Gastrocnemius medialis (tissue), 4 donors: ENCODE measurements at regions not wholly inside any gene's neighbourhood (a gene's known extent, or its start where the extent isn't known, plus 50 kb on each side); places are given as distances from the start of the nearest gene placed in this dataset.

ENCODE experiments used
- ATAC-seq, 2 donors: fragments of 150-250 bp; one replicate each; pipeline ENCODE4 v1.9.1; 2016
- DNase-seq, 2 donors: peaks; one replicate each; pipeline ENCODE4 v3.0.0-alpha.2; 2019
- H3K27ac ChIP-seq, 4 donors: fragments of 200-600 bp; sonication (generic); 1 replicate in 1 of 4; 2 replicates in 3 of 4; pipeline ENCODE4 v1.5.1; 2016 to 2018; ENCODE audit warnings: mild to moderate bottlenecking in 2 of 4, moderate library complexity in 1 of 4
- H3K27me3 ChIP-seq, 3 donors: fragments of 200-600 bp; sonication (generic) in 2 of 3; 1 replicate in 1 of 3; 2 replicates in 2 of 3; pipeline versions ENCODE4 v1.5.1 to v1.6.0; 2016 to 2019; ENCODE audit warnings: mild to moderate bottlenecking in 1 of 3, moderate library complexity in 1 of 3
- H3K36me3 ChIP-seq, 2 donors: fragments of 200-600 bp; sonication (generic) in 1 of 2; one replicate each; pipeline ENCODE4 v1.5.1; 2017 to 2018
- H3K4me1 ChIP-seq, 2 donors: fragments of 200-600 bp; sonication (generic) in 1 of 2; one replicate each; pipeline ENCODE4 v1.5.1; 2016 to 2017; ENCODE audit warnings: mild to moderate bottlenecking in 2 of 2
- H3K4me3 ChIP-seq, 4 donors: fragments of 200-600 bp; sonication (generic) in 3 of 4; 1 replicate in 1 of 4; 2 replicates in 3 of 4; pipeline ENCODE4 v1.5.1; 2016 to 2019; ENCODE audit warnings: mild to moderate bottlenecking in 2 of 4
- H3K9me3 ChIP-seq, 3 donors: fragments of 200-600 bp; sonication (generic) in 2 of 3; 1 replicate in 1 of 3; 2 replicates in 2 of 3; pipeline ENCODE4 v1.5.1; 2016 to 2019
- POLR2A ChIP-seq, 2 donors: fragments of 450-650 bp; IDR thresholded peaks; one replicate each; pipeline ENCODE4 v1.6.1; 2017; ENCODE audit warnings: antibody characterized with exemption in 2 of 2, mild to moderate bottlenecking in 2 of 2, moderate library complexity in 2 of 2
- in situ Hi-C, 4 donors: fragments of 200-750 bp; cut with MboI; loops; one replicate each; pipeline versions ENCODE4 v1.15.0 to v1.8.0; 2017; ENCODE audit warnings: low sequenced_read_pairs in 4 of 4
- intact Hi-C: fragments of 100-400 bp; cut with DNase I; formaldehyde crosslinking; loops from one replicate; pipeline ENCODE4 v1.15.1; 2023; ENCODE audit warnings: low total_unique reads
- TF ChIP-seq, protein P1 (sequence below), 5 experiments: fragments of 450-650 bp in 3 of 5; fragments of 200-600 bp in 2 of 5; sonication (generic) in 2 of 5; IDR thresholded peaks in 4 of 5; conservative IDR thresholded peaks in 1 of 5; 1 replicate in 4 of 5; 2 replicates in 1 of 5; pipeline ENCODE4 v1.5.1; 2016 to 2019; ENCODE audit warnings: antibody characterized with exemption in 5 of 5, mild to moderate bottlenecking in 3 of 5, moderate library complexity in 3 of 5

DNA sequence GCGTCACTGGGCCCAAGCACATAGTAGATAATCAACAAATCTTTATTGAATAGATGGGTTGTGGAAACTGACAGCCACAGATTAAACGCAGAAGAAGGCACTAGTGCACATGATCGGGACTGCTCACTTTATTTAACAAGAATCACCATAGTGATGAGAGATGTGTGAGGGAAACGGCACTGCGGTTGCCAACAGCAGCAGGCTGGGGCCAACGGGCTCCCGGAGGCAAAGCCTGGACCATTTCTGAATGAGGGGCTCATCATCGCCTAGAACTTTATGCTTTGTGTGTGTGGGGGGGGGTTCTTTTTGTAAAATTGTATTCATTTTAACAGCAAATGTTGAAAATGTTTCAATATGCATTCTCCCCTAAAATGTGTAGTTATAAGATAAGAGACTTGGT, 61.9 kb upstream of the RUFY1 start:
- H3K36me3 ChIP-seq, result no peaks in the 10 kb centered on the region
- H3K27me3 ChIP-seq, result peaks cover 0 to 14% (median 0%) of the 10 kb centered on the region in 3 donors
- TF ChIP-seq POLR2A (IDR thresholded peaks at IDR 0.05), result no peak
- TF ChIP-seq, protein P1, sequence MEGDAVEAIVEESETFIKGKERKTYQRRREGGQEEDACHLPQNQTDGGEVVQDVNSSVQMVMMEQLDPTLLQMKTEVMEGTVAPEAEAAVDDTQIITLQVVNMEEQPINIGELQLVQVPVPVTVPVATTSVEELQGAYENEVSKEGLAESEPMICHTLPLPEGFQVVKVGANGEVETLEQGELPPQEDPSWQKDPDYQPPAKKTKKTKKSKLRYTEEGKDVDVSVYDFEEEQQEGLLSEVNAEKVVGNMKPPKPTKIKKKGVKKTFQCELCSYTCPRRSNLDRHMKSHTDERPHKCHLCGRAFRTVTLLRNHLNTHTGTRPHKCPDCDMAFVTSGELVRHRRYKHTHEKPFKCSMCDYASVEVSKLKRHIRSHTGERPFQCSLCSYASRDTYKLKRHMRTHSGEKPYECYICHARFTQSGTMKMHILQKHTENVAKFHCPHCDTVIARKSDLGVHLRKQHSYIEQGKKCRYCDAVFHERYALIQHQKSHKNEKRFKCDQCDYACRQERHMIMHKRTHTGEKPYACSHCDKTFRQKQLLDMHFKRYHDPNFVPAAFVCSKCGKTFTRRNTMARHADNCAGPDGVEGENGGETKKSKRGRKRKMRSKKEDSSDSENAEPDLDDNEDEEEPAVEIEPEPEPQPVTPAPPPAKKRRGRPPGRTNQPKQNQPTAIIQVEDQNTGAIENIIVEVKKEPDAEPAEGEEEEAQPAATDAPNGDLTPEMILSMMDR (IDR thresholded peaks at IDR 0.05 in 4 of 5, conservative IDR thresholded peaks at IDR 0.05 in 1 of 5), result no peak
- H3K9me3 ChIP-seq, result no peaks in the 10 kb centered on the region
- H3K4me1 ChIP-seq, result no peaks in the 10 kb centered on the region
- no peak overlapping the region for H3K4me3 ChIP-seq
- no peak overlapping the region for H3K27ac ChIP-seq
- in situ Hi-C loops (loop anchor here in 1 of 4 donors (25.0 kb wide), 1 partner anchor 1201 kb away; no protein-coding TSS in a partner anchor), intact Hi-C loops (no loop called here)
- no peak for ATAC-seq
- no peak for DNase-seq

DNA sequence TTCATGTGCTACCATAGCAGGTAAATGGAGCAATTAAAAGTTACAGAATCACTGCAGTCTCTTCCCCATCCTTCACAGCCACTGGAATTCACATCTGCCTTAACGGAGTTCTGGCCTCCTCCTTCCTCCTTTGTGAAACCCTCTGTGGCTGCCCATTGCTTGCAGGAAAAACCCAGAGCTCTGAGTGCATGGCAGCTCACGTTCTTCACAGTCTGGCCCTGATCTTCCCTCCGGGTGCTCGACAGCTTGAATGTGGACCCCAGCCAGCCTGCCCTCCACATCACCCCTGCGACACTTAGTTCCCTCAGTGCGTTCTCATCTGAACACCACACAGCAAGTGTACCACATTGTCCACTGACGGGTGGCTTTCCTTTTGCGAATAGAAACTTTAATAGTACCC, 63.2 kb upstream of the RUFY1 start:
- no peaks in the 10 kb centered on the region for H3K36me3 ChIP-seq
- intact Hi-C loops, result no loop called here
- TF ChIP-seq POLR2A (IDR thresholded peaks at IDR 0.05), result no peak
- TF ChIP-seq, protein P1 (IDR thresholded peaks at IDR 0.05 in 4 of 5, conservative IDR thresholded peaks at IDR 0.05 in 1 of 5), result no peak
- DNase-seq (no peak), ATAC-seq (no peak)
- H3K4me1 ChIP-seq, result no peaks in the 10 kb centered on the region
- H3K27me3 ChIP-seq, result peaks cover 0 to 14% (median 0%) of the 10 kb centered on the region in 3 donors
- H3K27ac ChIP-seq, result no peak overlapping the region
- H3K4me3 ChIP-seq, result no peak overlapping the region
- no peaks in the 10 kb centered on the region for H3K9me3 ChIP-seq
- in situ Hi-C loops, result loop anchor here in 1 of 4 donors (25.0 kb wide), 1 partner anchor 1200 kb away; no protein-coding TSS in a partner anchor

DNA sequence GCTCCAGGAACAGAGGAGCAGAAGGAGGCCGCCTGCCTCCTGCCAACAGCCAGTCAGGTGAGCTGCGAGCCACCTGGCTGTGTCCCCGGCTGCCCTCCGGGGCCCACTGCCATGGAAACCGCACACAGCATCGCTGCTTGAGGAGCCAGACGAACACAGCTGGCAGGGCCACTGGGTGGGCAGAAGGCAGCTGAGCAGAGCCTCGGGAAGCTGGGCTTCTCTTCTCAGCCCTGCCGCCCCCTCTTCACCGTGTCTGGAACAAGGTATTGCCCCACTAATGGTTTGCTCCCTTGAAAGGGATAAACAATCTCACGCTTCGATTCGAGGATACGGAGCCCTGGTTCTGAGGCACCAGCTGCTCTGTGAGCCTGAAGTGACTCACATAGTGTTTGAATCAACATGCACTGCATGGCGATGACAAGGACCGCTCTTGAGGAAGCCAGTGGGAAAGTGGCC, 63.7 kb upstream of the RUFY1 start:
- Histone ChIP-seq H3K4me3 (no peak overlapping the region), H3K9me3 (no peaks in the 10 kb centered on the region), H3K27me3 (peaks cover 0 to 14% (median 0%) of the 10 kb centered on the region in 3 donors), H3K36me3 (no peaks in the 10 kb centered on the region), H3K4me1 (no peaks in the 10 kb centered on the region), H3K27ac (no peak overlapping the region)
- in situ Hi-C loops, result loop anchor here in 1 of 4 donors (25.0 kb wide), 1 partner anchor 1199 kb away; no protein-coding TSS in a partner anchor
- intact Hi-C loops, result no loop called here
- ATAC-seq (no peak), DNase-seq (no peak)
- TF ChIP-seq, protein P1 (IDR thresholded peaks at IDR 0.05 in 4 of 5, conservative IDR thresholded peaks at IDR 0.05 in 1 of 5), result no peak
- TF ChIP-seq POLR2A (IDR thresholded peaks at IDR 0.05), result no peak

DNA sequence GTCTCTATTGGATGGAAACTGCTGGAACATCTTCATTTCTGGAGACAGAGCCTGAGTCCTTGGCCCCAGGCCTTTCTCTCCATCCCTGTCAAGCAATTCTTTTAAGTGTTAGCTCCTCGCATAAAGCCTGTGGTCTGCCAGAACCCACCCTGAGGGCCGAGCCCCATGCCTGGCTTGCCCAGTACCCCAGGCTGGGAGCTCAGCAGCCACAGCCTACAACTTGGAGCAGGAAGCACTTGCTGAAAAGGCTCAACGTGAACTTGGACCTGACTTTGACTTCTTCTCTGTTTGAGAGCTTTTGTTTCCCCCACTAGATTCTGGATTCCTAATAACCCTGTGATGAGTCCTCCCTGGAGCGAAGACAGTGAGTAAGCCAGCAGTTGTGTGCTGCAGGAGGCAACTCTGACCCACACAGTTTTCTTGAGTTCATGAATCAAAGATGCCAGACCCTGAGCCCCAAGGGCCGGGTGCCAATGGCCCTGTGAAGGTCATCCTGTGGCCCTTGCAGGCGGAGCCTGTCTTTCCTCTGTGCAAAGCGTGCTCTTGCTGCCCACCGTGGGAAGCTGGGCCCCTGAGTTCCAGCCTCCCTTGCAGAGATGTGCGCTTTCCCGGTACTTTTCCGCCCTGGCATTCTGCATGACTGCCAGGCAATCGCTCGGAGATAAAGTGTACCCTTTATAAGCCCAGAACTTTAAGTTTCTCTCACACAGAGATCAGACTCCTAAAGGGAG, 64.3 kb upstream of the RUFY1 start:
- intact Hi-C loops (no loop called here), in situ Hi-C loops (loop anchor here in 1 of 4 donors (25.0 kb wide), 1 partner anchor 1199 kb away; no protein-coding TSS in a partner anchor)
- no peak for DNase-seq
- Histone ChIP-seq H3K27me3 (peaks cover 0 to 14% (median 0%) of the 10 kb centered on the region in 3 donors), H3K36me3 (no peaks in the 10 kb centered on the region), H3K4me1 (no peaks in the 10 kb centered on the region), H3K27ac (no peak overlapping the region), H3K4me3 (no peak overlapping the region), H3K9me3 (no peaks in the 10 kb centered on the region)
- ATAC-seq, result no peak
- no peak for TF ChIP-seq POLR2A (IDR thresholded peaks at IDR 0.05)
- TF ChIP-seq, protein P1 (IDR thresholded peaks at IDR 0.05 in 4 of 5, conservative IDR thresholded peaks at IDR 0.05 in 1 of 5), result no peak
